WTC11 (cell line): ENCODE measurements at regions not wholly inside any gene's neighbourhood (a gene's known extent, or its start where the extent isn't known, plus 50 kb on each side); places are given as distances from the start of the nearest gene placed in this dataset.

Source experiments
- ATAC-seq: fragments of 200-7000 bp; cut with Tn5 transposase; 2 replicates; pipeline ENCODE4 v1.10.0; 2021; ENCODE audit warnings: mild to moderate bottlenecking, moderate library complexity
- CTCF ChIA-PET: fragments of 300-600 bp; sonication (Branson Sonifier 250); formaldehyde crosslinking; loops from one replicate; lab custom pipeline; 2021; ENCODE audit warnings: antibody characterized with exemption; lab: Charles Lee
- POLR2A ChIA-PET: fragments of 350-600 bp; sonication (Branson Sonifier 250); formaldehyde crosslinking; loops from one replicate; lab custom pipeline; 2021; ENCODE audit warnings: antibody characterized with exemption; lab: Charles Lee
- DNase-seq: peaks from one replicate; pipeline ENCODE4 v3.0.0; 2021; ENCODE audit warnings: low spot score
- H3K27ac Mint-ChIP-seq: 2 replicates; pipeline ENCODE4 v1.8.0; 2021; ENCODE audit warnings: mixed read lengths
- H3K27me3 Mint-ChIP-seq: 2 replicates; pipeline ENCODE4 v1.8.0; 2021; ENCODE audit warnings: low read depth, mild to moderate bottlenecking, moderate library complexity, mixed read lengths
- H3K36me3 Mint-ChIP-seq: 2 replicates; pipeline ENCODE4 v1.8.0; 2021; ENCODE audit warnings: mixed read lengths
- H3K4me1 Mint-ChIP-seq: 2 replicates; pipeline ENCODE4 v1.8.0; 2022; ENCODE audit warnings: mixed read lengths
- H3K4me3 Mint-ChIP-seq: 2 replicates; pipeline ENCODE4 v1.8.0; 2021; ENCODE audit warnings: mild to moderate bottlenecking, moderate library complexity, mixed read lengths
- H3K9me3 Mint-ChIP-seq: 2 replicates; pipeline ENCODE4 v1.8.0; 2021; ENCODE audit warnings: mixed read lengths
- CBFB ChIP-seq: sonication (generic); formaldehyde crosslinking; IDR thresholded peaks from 2 replicates; pipeline ENCODE4 v1.8.1; 2022; ENCODE audit warnings: mild to moderate bottlenecking, low read depth, missing genetic modification reagents
- FOXJ3 ChIP-seq: sonication (generic); formaldehyde crosslinking; IDR thresholded peaks from 2 replicates; pipeline ENCODE4 v1.9.0; 2021; ENCODE audit warnings: missing genetic modification reagents, mild to moderate bottlenecking, borderline replicate concordance
- GABPB1 ChIP-seq: sonication (generic); formaldehyde crosslinking; IDR thresholded peaks from 2 replicates; pipeline ENCODE4 v1.8.1; 2023; ENCODE audit warnings: mild to moderate bottlenecking, missing genetic modification reagents
- IRF2 ChIP-seq: sonication (generic); formaldehyde crosslinking; IDR thresholded peaks from 2 replicates; pipeline ENCODE4 v1.8.0; 2022; ENCODE audit warnings: low read depth, missing genetic modification reagents, borderline replicate concordance
- JAZF1 ChIP-seq: fragments of 250-450 bp; sonication (Bioruptor Pico); IDR thresholded peaks from 2 replicates; pipeline ENCODE4 v1.9.0; 2021; ENCODE audit warnings: moderate library complexity, mild to moderate bottlenecking, inconsistent platforms
- JUN ChIP-seq: sonication (generic); formaldehyde crosslinking; IDR thresholded peaks from 2 replicates; pipeline ENCODE4 v1.8.0; 2023; ENCODE audit warnings: mild to moderate bottlenecking, missing genetic modification reagents
- NR1H2 ChIP-seq: sonication (generic); formaldehyde crosslinking; IDR thresholded peaks from 2 replicates; pipeline ENCODE4 v1.9.0; 2021; ENCODE audit warnings: mild to moderate bottlenecking, moderate library complexity, missing genetic modification reagents
- OVOL2 ChIP-seq: fragments of 250-450 bp; sonication (Bioruptor Pico); IDR thresholded peaks from 2 replicates; pipeline ENCODE4 v1.9.0; 2021; ENCODE audit warnings: mild to moderate bottlenecking, borderline replicate concordance
- PRRX2 ChIP-seq: fragments of 250-450 bp; sonication (Bioruptor Pico); IDR thresholded peaks from 2 replicates; pipeline ENCODE4 v1.8.0; 2021; ENCODE audit warnings: mild to moderate bottlenecking
- TEAD1 ChIP-seq: sonication (generic); formaldehyde crosslinking; IDR thresholded peaks from 2 replicates; pipeline ENCODE4 v1.8.0; 2022; ENCODE audit warnings: mild to moderate bottlenecking, missing genetic modification reagents
- TP53 ChIP-seq: sonication (generic); formaldehyde crosslinking; IDR thresholded peaks from 2 replicates; pipeline ENCODE4 v1.8.1; 2023; ENCODE audit warnings: mild to moderate bottlenecking, missing genetic modification reagents
- ZNF121 ChIP-seq: sonication (generic); formaldehyde crosslinking; IDR thresholded peaks from 2 replicates; pipeline ENCODE4 v1.8.0; 2023; ENCODE audit warnings: missing genetic modification reagents
- TF ChIP-seq, protein P1 (sequence below): sonication (generic); formaldehyde crosslinking; IDR thresholded peaks from 2 replicates; pipeline ENCODE4 v1.8.1; 2022; ENCODE audit warnings: missing genetic modification reagents, borderline replicate concordance
- TF ChIP-seq, protein P2 (sequence below): sonication (generic); formaldehyde crosslinking; IDR thresholded peaks from 2 replicates; pipeline ENCODE4 v1.8.1; 2022; ENCODE audit warnings: low read depth, missing genetic modification reagents, borderline replicate concordance
- TF ChIP-seq, protein P3 (sequence below): fragments of 250-450 bp; sonication (Bioruptor Pico); IDR thresholded peaks from 2 replicates; pipeline ENCODE4 v1.9.0; 2021; ENCODE audit warnings: moderate library complexity, mild to moderate bottlenecking, inconsistent platforms, borderline replicate concordance
- TF ChIP-seq, protein P4 (sequence below): sonication (generic); formaldehyde crosslinking; IDR thresholded peaks from 2 replicates; pipeline ENCODE4 v1.8.0; 2022; ENCODE audit warnings: mild to moderate bottlenecking, missing genetic modification reagents
- TF ChIP-seq, protein P5 (sequence below): fragments of 250-450 bp; sonication (Bioruptor Pico); IDR thresholded peaks from 2 replicates; pipeline ENCODE4 v1.9.0; 2021; ENCODE audit warnings: mild to moderate bottlenecking

DNA sequence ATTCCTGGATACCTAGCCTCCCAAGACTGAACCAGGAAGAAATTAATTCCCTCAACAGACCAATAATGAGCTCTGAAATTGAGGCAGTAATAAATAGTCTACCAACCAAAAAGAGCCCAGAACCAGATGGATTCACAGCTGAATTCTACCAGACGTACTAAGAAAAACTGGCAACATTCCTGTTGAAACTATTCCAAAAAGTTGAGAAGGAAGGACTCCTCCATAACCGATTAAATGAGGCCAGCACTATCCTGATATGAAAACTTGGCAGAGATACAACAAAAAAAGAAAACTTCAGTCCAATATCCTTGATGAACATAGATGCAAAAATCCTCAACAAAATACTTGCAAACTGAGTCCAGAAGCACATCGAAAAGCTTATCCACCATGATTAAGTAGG lies 392.5 kb upstream of the GRAMD2B start (continued):
- TF ChIP-seq, protein P1, sequence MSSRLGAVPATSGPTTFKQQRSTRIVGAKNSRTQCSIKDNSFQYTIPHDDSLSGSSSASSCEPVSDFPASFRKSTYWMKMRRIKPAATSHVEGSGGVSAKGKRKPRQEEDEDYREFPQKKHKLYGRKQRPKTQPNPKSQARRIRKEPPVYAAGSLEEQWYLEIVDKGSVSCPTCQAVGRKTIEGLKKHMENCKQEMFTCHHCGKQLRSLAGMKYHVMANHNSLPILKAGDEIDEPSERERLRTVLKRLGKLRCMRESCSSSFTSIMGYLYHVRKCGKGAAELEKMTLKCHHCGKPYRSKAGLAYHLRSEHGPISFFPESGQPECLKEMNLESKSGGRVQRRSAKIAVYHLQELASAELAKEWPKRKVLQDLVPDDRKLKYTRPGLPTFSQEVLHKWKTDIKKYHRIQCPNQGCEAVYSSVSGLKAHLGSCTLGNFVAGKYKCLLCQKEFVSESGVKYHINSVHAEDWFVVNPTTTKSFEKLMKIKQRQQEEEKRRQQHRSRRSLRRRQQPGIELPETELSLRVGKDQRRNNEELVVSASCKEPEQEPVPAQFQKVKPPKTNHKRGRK: no peak

DNA sequence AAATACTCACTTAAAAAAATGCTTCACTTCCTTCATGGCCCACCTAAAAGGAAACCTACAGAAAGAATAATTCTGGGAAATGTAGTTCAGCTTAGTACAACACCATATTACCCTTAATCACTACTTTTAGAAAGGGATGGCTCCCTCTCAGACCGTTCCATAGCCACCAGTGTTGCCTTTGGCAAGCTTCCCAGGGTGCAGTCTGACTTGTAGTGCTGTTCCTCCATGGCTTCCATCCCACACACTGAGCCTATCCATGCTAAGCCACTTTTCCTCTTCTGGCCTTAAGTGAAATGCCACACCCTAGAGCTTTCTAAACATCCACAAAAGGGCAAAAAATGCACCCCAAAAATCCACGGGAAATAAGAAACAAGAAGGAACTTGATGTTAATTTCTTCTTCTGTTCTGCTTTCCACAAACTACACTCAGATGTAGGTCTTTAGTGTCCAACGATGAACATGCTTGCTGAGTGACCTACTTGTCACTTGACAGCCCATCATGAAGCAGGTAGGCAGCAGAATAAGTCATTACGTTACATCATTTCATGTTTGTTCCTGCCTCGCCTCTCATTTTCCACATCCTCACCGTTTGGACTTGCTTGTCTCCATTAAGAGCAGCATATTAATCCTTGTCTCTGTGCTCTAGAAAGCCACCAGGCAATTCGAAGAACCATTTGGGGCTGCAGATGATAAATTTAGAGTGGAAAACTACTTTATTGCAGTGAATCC lies 391.1 kb upstream of the GRAMD2B start:
- Mint-ChIP-seq H3K27ac (no peak overlapping the region), H3K4me1 (no peaks in the 10 kb centered on the region), H3K27me3 (peaks cover 7% of the 10 kb centered on the region; the same call in 1 of the 2 replicates), H3K9me3 (peaks cover 47% of the 10 kb centered on the region), H3K36me3 (peaks cover 29% of the 10 kb centered on the region), H3K4me3 (no peak overlapping the region)
- ATAC-seq (no peak), DNase-seq (no peak)
- CTCF ChIA-PET: no interaction called here
- no peak for TF ChIP-seq TEAD1 (CRISPR knock-in tag)
- no peak for TF ChIP-seq ZNF121 (CRISPR knock-in tag)
- TF ChIP-seq IRF2 (CRISPR knock-in tag): no peak
- TF ChIP-seq, protein P2, sequence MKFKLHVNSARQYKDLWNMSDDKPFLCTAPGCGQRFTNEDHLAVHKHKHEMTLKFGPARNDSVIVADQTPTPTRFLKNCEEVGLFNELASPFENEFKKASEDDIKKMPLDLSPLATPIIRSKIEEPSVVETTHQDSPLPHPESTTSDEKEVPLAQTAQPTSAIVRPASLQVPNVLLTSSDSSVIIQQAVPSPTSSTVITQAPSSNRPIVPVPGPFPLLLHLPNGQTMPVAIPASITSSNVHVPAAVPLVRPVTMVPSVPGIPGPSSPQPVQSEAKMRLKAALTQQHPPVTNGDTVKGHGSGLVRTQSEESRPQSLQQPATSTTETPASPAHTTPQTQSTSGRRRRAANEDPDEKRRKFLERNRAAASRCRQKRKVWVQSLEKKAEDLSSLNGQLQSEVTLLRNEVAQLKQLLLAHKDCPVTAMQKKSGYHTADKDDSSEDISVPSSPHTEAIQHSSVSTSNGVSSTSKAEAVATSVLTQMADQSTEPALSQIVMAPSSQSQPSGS (CRISPR knock-in tag): no peak
- TF ChIP-seq GABPB1: no peak
- TF ChIP-seq, protein P3, sequence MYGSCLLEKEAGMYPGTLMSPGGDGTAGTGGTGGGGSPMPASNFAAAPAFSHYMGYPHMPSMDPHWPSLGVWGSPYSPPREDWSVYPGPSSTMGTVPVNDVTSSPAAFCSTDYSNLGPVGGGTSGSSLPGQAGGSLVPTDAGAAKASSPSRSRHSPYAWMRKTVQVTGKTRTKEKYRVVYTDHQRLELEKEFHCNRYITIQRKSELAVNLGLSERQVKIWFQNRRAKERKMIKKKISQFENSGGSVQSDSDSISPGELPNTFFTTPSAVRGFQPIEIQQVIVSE: no peak
- no peak for TF ChIP-seq NR1H2 (CRISPR knock-in tag)
- TF ChIP-seq, protein P4, sequence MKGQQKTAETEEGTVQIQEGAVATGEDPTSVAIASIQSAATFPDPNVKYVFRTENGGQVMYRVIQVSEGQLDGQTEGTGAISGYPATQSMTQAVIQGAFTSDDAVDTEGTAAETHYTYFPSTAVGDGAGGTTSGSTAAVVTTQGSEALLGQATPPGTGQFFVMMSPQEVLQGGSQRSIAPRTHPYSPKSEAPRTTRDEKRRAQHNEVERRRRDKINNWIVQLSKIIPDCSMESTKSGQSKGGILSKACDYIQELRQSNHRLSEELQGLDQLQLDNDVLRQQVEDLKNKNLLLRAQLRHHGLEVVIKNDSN (CRISPR knock-in tag): no peak
- no peak for TF ChIP-seq PRRX2 (CRISPR knock-in tag)
- TF ChIP-seq CBFB (CRISPR knock-in tag): no peak
- TF ChIP-seq FOXJ3 (CRISPR knock-in tag): no peak
- TF ChIP-seq TP53: no peak
- TF ChIP-seq JUN (CRISPR knock-in tag): no peak
- TF ChIP-seq JAZF1 (CRISPR knock-in tag): no peak
- TF ChIP-seq, protein P5, sequence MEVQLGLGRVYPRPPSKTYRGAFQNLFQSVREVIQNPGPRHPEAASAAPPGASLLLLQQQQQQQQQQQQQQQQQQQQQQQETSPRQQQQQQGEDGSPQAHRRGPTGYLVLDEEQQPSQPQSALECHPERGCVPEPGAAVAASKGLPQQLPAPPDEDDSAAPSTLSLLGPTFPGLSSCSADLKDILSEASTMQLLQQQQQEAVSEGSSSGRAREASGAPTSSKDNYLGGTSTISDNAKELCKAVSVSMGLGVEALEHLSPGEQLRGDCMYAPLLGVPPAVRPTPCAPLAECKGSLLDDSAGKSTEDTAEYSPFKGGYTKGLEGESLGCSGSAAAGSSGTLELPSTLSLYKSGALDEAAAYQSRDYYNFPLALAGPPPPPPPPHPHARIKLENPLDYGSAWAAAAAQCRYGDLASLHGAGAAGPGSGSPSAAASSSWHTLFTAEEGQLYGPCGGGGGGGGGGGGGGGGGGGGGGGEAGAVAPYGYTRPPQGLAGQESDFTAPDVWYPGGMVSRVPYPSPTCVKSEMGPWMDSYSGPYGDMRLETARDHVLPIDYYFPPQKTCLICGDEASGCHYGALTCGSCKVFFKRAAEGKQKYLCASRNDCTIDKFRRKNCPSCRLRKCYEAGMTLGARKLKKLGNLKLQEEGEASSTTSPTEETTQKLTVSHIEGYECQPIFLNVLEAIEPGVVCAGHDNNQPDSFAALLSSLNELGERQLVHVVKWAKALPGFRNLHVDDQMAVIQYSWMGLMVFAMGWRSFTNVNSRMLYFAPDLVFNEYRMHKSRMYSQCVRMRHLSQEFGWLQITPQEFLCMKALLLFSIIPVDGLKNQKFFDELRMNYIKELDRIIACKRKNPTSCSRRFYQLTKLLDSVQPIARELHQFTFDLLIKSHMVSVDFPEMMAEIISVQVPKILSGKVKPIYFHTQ (CRISPR knock-in tag): no peak
- POLR2A ChIA-PET: no interaction called here

DNA sequence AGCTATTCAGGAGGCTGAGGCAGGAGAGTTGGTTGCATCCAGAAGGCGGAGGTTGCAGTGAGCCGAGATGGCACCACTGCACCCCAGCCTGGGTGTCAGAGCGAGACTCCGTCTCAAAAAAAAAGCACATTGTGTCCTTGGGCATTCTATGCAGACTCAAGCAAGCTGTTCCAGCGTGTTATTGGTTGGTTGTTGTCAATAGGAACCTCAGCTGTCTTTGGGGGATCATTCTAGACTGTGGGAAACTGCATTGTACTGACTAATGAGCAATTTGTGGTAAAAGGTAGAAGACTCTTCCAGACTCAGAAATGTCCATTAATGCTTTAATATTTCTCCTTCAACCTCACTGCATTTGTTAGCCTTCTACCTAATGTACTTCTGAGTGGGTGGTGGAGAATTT lies 379.5 kb upstream of the GRAMD2B start:
- H3K4me1 Mint-ChIP-seq: peaks cover 41% of the 10 kb centered on the region
- POLR2A ChIA-PET: no interaction called here
- H3K4me3 Mint-ChIP-seq: no peak overlapping the region

More for the DNA sequence above, 379.5 kb upstream of the GRAMD2B start:
- CTCF ChIA-PET: no interaction called here
- peaks cover 6% of the 10 kb centered on the region; the same call in 1 of the 2 replicates for H3K9me3 Mint-ChIP-seq
- H3K36me3 Mint-ChIP-seq: no peaks in the 10 kb centered on the region
- ATAC-seq (no peak), DNase-seq (no peak)
- H3K27ac Mint-ChIP-seq: peak overlapping the region; percentile 23; the same call in 1 of the 2 replicates
- H3K27me3 Mint-ChIP-seq: no peaks in the 10 kb centered on the region
- TF ChIP-seq OVOL2 (CRISPR knock-in tag): no peak
